ENCODE measurements at regions not wholly inside any gene's neighbourhood (a gene's known extent, or its start where the extent isn't known, plus 50 kb on each side); places are given as distances from the start of the nearest gene placed in this dataset.

GRCh38 chrX:116282751-116283150, 112.2 kb downstream of the AGTR2 start:
- Histone ChIP-seq H3K4me3 (no peak overlapping the region), H3K4me2 (no peak overlapping the region), H3K36me3 (no peaks in the 10 kb centered on the region), H3K27ac (no peak overlapping the region), H3K9me3 (replicated peaks in 1 of 11) (no peaks in the 10 kb centered on the region), H3K27me3 (peaks cover 0 to 17% (median 0%) of the 10 kb centered on the region in 11 experiments; a peak in 11 of 22 replicates), H3K4me1 (no peaks in the 10 kb centered on the region), H4K20me1 (no peaks in the 10 kb centered on the region), H3K9ac (no peak overlapping the region)
- TF ChIP-seq Cebpa-rat (IDR thresholded peaks at IDR 0.05): no peak

- peaks cover 0 to 9% (median 0%) of the 10 kb centered on the region in 11 experiments; a peak in 9 of 22 replicates for H3K27me3 ChIP-seq
Observed at GRCh38 chrX:116284400-116284799, 113.9 kb downstream of the AGTR2 start.

GRCh38 chrX:116285501-116285900, 115.0 kb downstream of the AGTR2 start:
- Histone ChIP-seq H3K36me3 (no peaks in the 10 kb centered on the region), H3K27me3 (peaks cover 0 to 7% (median 0%) of the 10 kb centered on the region in 11 experiments; a peak in 7 of 22 replicates), H3K4me3 (no peak overlapping the region), H3K27ac (no peak overlapping the region), H3K4me2 (no peak overlapping the region), H3K9me3 (replicated peaks in 1 of 11) (no peaks in the 10 kb centered on the region), H3K9ac (no peak overlapping the region), H4K20me1 (no peaks in the 10 kb centered on the region), H3K4me1 (no peaks in the 10 kb centered on the region)
- no peak for TF ChIP-seq Cebpa-rat (IDR thresholded peaks at IDR 0.05)

More at GRCh38 chrX:116284400-116284799, 113.9 kb downstream of the AGTR2 start:
- no peaks in the 10 kb centered on the region for H4K20me1 ChIP-seq
- H3K36me3 ChIP-seq: no peaks in the 10 kb centered on the region
- H3K27ac ChIP-seq: no peak overlapping the region
- H3K9me3 ChIP-seq (replicated peaks in 1 of 11): no peaks in the 10 kb centered on the region
- no peak overlapping the region for H3K4me3 ChIP-seq
- no peaks in the 10 kb centered on the region for H3K4me1 ChIP-seq
- no peak overlapping the region for H3K4me2 ChIP-seq
- H3K9ac ChIP-seq: no peak overlapping the region
- TF ChIP-seq Cebpa-rat (IDR thresholded peaks at IDR 0.05): no peak

- Histone ChIP-seq H3K27me3 (peaks cover 0 to 11% (median 0%) of the 10 kb centered on the region in 11 experiments; a peak in 3 of 22 replicates), H3K27ac (no peak overlapping the region), H3K4me2 (no peak overlapping the region), H3K36me3 (no peaks in the 10 kb centered on the region), H4K20me1 (no peaks in the 10 kb centered on the region), H3K4me3 (no peak overlapping the region), H3K4me1 (no peaks in the 10 kb centered on the region), H3K9me3 (replicated peaks in 1 of 11) (no peaks in the 10 kb centered on the region), H3K9ac (no peak overlapping the region)
- TF ChIP-seq Cebpa-rat (IDR thresholded peaks at IDR 0.05): no peak
Observed at GRCh38 chrX:116289592-116289991, 119.0 kb downstream of the AGTR2 start.

GRCh38 chrX:116290359-116290758, 119.8 kb downstream of the AGTR2 start:
- Histone ChIP-seq H3K4me1 (no peaks in the 10 kb centered on the region), H3K27me3 (peaks cover 0 to 11% (median 0%) of the 10 kb centered on the region in 11 experiments; a peak in 3 of 22 replicates), H3K4me3 (no peak overlapping the region), H4K20me1 (no peaks in the 10 kb centered on the region), H3K9ac (no peak overlapping the region), H3K36me3 (no peaks in the 10 kb centered on the region), H3K4me2 (no peak overlapping the region), H3K27ac (no peak overlapping the region), H3K9me3 (replicated peaks in 1 of 11) (no peaks in the 10 kb centered on the region)
- no peak for TF ChIP-seq Cebpa-rat (IDR thresholded peaks at IDR 0.05)

- TF ChIP-seq Cebpa-rat (IDR thresholded peaks at IDR 0.05): no peak
- no peaks in the 10 kb centered on the region for H3K4me1 ChIP-seq
- H4K20me1 ChIP-seq: no peaks in the 10 kb centered on the region
- H3K36me3 ChIP-seq: no peaks in the 10 kb centered on the region
- no peak overlapping the region for H3K4me2 ChIP-seq
- H3K9ac ChIP-seq: no peak overlapping the region
- peaks cover 0 to 11% (median 0%) of the 10 kb centered on the region in 11 experiments; a peak in 3 of 22 replicates for H3K27me3 ChIP-seq
- H3K9me3 ChIP-seq (replicated peaks in 1 of 11): no peaks in the 10 kb centered on the region
- H3K4me3 ChIP-seq: no peak overlapping the region
- no peak overlapping the region for H3K27ac ChIP-seq
Observed at GRCh38 chrX:116292183-116292582, 121.6 kb downstream of the AGTR2 start.

GRCh38 chrX:116298956-116299355, 128.4 kb downstream of the AGTR2 start:
- Histone ChIP-seq H4K20me1 (no peaks in the 10 kb centered on the region), H3K36me3 (no peaks in the 10 kb centered on the region), H3K4me2 (no peak overlapping the region), H3K27ac (no peak overlapping the region), H3K4me3 (no peak overlapping the region), H3K4me1 (no peaks in the 10 kb centered on the region), H3K9me3 (replicated peaks in 1 of 11) (no peaks in the 10 kb centered on the region), H3K27me3 (peaks cover 0 to 19% (median 4%) of the 10 kb centered on the region in 11 experiments; a peak in 6 of 22 replicates), H3K9ac (no peak overlapping the region)
- TF ChIP-seq Cebpa-rat (IDR thresholded peaks at IDR 0.05): no peak

GRCh38 chrX:116306218-116306617, 130.2 kb upstream of the SLC6A14 start:
- Histone ChIP-seq H3K4me3 (no peak overlapping the region), H3K27ac (no peak overlapping the region), H3K4me2 (no peak overlapping the region), H4K20me1 (no peaks in the 10 kb centered on the region), H3K9me3 (replicated peaks in 1 of 11) (peaks cover 0 to 4% (median 0%) of the 10 kb centered on the region in 11 experiments; a peak in 2 of 22 replicates), H3K27me3 (peaks cover 0 to 16% (median 5%) of the 10 kb centered on the region in 11 experiments; a peak in 7 of 22 replicates), H3K36me3 (no peaks in the 10 kb centered on the region), H3K4me1 (no peaks in the 10 kb centered on the region), H3K9ac (no peak overlapping the region)
- no peak for TF ChIP-seq Cebpa-rat (IDR thresholded peaks at IDR 0.05)

- Histone ChIP-seq H3K27me3 (peaks cover 0 to 69% (median 31%) of the 10 kb centered on the region in 11 experiments; a peak in 19 of 22 replicates), H3K4me3 (no peak overlapping the region), H3K4me1 (no peaks in the 10 kb centered on the region), H4K20me1 (no peaks in the 10 kb centered on the region), H3K36me3 (no peaks in the 10 kb centered on the region), H3K27ac (no peak overlapping the region), H3K9me3 (replicated peaks in 1 of 11) (no peaks in the 10 kb centered on the region), H3K9ac (no peak overlapping the region), H3K4me2 (no peak overlapping the region)
- TF ChIP-seq Cebpa-rat (IDR thresholded peaks at IDR 0.05): no peak
Observed at GRCh38 chrX:116317409-116317808, 119.0 kb upstream of the SLC6A14 start.

GRCh38 chrX:116318672-116319071, 117.7 kb upstream of the SLC6A14 start:
- no peak overlapping the region for H3K4me2 ChIP-seq
- no peak for TF ChIP-seq Cebpa-rat (IDR thresholded peaks at IDR 0.05)
- no peak overlapping the region for H3K9ac ChIP-seq

More at GRCh38 chrX:116318672-116319071, 117.7 kb upstream of the SLC6A14 start:
- H3K27ac ChIP-seq: no peak overlapping the region
- H3K4me3 ChIP-seq: no peak overlapping the region
- no peaks in the 10 kb centered on the region for H3K4me1 ChIP-seq
- H4K20me1 ChIP-seq: no peaks in the 10 kb centered on the region
- no peaks in the 10 kb centered on the region for H3K9me3 ChIP-seq (replicated peaks in 1 of 11)
- H3K27me3 ChIP-seq: peaks cover 0 to 69% (median 31%) of the 10 kb centered on the region in 11 experiments; a peak in 19 of 22 replicates
- H3K36me3 ChIP-seq: no peaks in the 10 kb centered on the region

All from BLaER1 treated with 17β-estradiol and CSF1 and Interleukin-3, amounts not matched to agents 10 nM and 100 nM (cell line).